HG03095 (cell line): ENCODE measurements at regions not wholly inside any gene's neighbourhood (a gene's known extent, or its start where the extent isn't known, plus 50 kb on each side); places are given as distances from the start of the nearest gene placed in this dataset.
"Not testable (repeated sequence)": the region's sequence is repeated elsewhere in the genome, so short reads cannot be mapped to it uniquely, and the experiment has no call there.

Experiments used
- ATAC-seq: cut with Tn5 transposase; IDR thresholded peaks from one replicate; pipeline ENCODE4 v1.9.1; 2021; ENCODE audit warnings: moderate library complexity; ENCODE audit not compliant: unreplicated experiment

DNA sequence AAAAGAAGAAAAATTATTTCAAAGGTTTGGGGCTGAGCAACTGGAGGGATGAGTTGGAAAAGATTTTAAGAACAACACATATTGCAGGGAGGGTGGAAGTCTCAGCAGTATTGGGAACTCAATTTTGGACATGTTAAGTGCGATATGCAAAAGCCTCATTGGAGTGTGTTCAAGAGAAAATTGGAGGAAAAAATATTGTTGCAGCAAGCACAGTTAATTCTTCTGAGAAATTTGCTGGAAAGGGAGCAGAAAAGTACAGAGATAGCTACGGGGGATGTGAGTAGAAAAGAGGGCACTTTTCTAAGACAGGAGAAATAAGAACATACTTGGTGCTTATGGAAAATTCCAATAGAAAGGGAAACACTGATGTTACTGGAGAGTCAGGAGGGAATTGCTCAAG is 59.8 kb upstream of the MAGI2 start:
- no peak for ATAC-seq

DNA sequence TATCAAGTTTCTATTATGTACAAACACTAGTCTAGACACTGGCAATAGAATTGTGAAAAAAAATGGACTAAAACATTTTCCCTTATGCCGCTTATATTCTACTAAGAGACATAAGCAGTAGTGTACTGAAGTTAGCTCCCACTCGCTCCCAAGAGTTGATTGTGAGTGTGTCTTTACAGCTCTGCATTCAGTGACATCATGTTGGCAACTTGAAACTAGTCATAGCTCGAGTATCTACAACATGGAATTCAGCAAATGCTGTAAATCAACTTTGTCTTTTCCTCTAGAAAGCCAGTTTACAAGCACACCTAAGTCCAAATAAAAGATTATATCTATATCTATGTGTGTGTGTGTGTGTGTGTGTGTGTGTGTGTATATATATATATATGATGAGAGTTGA is 58.8 kb upstream of the MAGI2 start:
- no peak for ATAC-seq

DNA sequence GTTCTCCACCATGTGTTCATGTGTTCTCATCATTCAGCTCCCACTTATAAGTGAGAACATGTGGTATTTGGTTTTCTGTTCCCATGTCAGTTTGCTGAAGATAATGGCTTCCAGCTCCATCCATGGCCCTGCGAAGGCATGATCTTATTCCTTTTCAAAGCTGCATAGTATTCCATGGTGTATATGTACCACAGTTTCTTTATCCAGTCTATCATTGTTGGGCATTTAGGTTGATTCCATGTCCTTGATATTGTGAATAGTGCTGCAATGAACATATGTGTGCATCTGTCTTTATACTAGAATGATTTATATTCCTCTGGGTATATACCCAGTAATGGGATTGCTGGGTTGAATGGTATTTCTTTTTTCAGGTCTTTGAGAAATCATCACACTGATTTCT is 57.6 kb upstream of the MAGI2 start:
- ATAC-seq = not testable (repeated sequence)

DNA sequence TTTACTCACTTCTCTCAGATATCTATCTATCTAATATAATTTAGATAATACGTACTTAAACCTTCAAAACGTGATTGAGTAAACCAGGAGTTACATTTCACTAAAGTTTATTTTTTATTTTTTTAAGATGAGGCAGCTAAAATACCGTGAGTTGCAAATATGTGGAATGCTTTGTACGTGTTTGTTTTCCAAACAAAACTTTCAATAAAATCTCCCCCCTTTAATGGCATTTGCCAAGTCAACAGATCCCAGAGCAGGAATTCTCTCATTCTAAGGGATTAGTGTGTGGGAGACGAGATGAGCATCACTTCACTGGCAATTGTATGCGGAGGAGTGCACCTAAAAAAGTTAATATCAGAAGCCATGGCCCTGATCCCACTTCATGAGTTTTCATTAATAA is 53.7 kb upstream of the MAGI2 start:
- ATAC-seq = no peak

DNA sequence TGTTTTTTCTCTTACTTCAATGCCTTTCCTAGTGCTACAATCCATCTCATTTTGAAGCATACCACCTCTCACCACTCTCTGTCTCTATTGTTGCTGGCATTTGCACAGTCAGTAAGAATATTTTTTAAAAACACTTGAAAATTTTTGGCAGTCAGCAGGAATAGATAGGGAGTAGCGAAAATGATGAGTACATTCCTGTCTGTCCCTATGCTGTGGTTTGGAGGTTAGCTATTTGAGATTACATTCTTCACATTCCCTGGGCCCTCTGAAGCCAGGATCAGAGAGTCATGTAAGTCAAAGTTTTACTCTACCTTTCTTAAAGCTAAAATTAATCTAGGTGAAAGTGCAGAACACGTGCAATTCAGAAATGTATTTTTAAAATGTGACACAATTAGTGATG is 53.0 kb upstream of the MAGI2 start:
- no peak for ATAC-seq

DNA sequence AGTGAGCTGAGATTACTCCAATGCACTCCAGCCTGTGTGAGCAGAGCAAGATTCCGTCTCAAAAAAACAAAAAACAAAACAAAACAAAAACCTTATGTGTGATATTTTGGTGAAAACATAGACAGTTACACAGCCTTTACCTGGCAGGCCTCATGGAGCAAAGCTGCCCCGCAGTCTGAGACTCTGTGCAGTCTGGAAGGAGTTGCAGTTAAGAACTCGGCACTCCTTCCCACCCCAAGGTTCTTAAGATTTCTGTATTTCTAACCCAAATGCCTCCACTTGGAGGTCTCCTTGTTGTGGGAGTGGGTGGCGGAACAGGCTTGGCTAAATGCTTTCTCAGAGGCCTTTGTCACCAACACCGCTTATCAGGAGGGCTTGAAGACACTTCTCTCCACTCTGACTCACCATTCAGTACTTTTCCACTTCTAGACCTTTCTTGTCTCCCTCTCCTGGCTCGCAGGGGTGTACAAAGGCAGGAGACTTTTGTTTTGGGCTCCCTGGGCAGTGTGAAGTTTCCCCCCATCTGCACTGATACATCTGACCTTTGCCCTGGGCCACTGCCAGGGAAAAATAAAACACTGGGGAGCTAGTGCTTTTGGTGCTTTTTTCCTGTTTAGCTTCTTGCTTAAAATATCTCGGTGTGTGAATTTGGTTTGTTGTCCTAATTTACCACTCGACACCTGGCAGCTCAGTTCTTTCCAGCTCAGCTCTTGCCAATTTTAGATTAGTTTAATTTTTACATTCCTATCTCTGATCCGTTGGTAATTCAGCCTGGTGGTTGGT is 51.3 kb upstream of the MAGI2 start:
- no peak for ATAC-seq
